ENCODE measurements at regions not wholly inside any gene's neighbourhood (a gene's known extent, or its start where the extent isn't known, plus 50 kb on each side); places are given as distances from the start of the nearest gene placed in this dataset.
"Not testable (repeated sequence)": the region's sequence is repeated elsewhere in the genome, so short reads cannot be mapped to it uniquely, and the experiment has no call there.

DNA sequence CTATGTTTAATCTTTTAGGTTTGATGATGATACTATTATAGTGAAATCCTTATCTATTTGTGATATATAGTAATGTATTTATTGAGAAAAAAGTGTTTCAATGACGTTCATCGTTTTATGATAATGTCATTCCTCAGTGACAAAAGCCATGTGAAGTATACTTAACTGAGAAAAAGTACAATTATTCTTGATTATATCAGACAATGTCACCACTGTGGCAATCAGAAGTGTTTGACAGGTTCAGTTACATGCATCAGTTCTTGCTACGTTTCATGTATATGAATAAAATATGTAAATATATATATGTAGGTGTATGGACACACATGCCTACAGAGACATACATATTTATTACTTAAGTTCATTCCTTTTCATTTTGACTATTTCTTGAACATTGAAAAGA, 341.5 kb upstream of the CDH10 start:
- WGBS, 2 donors = 89 to 91% methylated on average over 3 of the region's 3 CpGs
- intact Hi-C loops (cut with DNase I; ENCODE audit: low total_unique reads) = no loop called here
- H3K4me3 ChIP-seq (ENCODE audit: low read depth, poor library complexity, severe bottlenecking) = no peak overlapping the region
- TF ChIP-seq POLR2A (IDR thresholded peaks at IDR 0.05) = no peak
- no peak for TF ChIP-seq CTCF (IDR thresholded peaks at IDR 0.05)
- no peak for DNase-seq (ENCODE audit: low spot score in 2 of 2)

DNA sequence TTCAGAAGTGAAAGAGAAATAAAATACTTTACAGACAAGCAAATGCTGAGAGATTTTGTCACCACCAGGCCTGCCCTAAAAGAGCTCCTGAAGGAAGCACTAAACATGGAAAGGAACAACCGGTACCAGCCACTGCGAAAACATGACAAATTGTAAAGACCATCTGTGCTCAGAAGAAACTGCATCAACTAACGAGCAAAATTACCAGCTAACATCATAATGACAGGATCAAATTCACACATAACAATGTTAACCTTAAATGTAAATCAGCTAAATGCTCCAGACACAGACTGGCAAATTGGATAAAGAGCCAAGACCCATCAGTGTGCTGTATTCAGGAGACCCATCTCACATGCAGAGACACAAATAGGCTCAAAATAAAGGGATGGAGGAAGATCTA, 333.8 kb upstream of the CDH10 start:
- intact Hi-C loops (cut with DNase I; ENCODE audit: low total_unique reads) = not testable (repeated sequence)
- 86% methylated on average over 3 of the region's 3 CpGs for WGBS, 2 donors

DNA sequence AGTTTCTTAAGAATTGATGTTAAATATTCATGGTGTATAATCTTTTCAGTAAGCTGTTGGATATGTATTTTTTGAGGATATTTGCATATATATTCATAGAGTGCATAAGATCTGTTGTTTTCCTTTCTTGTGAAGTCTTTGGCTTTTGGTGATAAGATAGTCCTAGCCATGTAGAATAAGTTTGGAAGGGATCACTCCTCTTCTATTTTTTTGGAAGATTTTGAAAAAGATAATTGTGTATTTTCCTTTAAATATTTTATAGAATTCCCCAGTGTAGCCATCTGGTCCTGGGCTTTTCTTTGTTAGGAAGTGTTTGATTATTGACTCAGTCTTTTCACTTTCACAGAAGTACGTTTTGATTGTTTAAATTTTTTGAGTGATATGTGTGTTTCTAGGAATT, 318.8 kb upstream of the CDH10 start:
- no peak for DNase-seq (ENCODE audit: low spot score in 2 of 2)
- TF ChIP-seq CTCF (IDR thresholded peaks at IDR 0.05) = no peak
- 63 to 65% methylated on average over 1 of the region's 1 CpG for WGBS, 2 donors
- intact Hi-C loops (cut with DNase I; ENCODE audit: low total_unique reads) = no loop called here
- H3K4me3 ChIP-seq (ENCODE audit: low read depth, poor library complexity, severe bottlenecking) = no peak overlapping the region

More for the DNA sequence above, 333.8 kb upstream of the CDH10 start:
- not testable (repeated sequence) for DNase-seq (ENCODE audit: low spot score in 2 of 2); H3K4me3 ChIP-seq (ENCODE audit: low read depth, poor library complexity, severe bottlenecking)

- 89% methylated on average over 3 of the region's 3 CpGs for WGBS, 2 donors
- TF ChIP-seq CTCF (IDR thresholded peaks at IDR 0.05) (no peak), POLR2A (IDR thresholded peaks at IDR 0.05) (no peak)
- no peak overlapping the region for H3K4me3 ChIP-seq (ENCODE audit: low read depth, poor library complexity, severe bottlenecking)
- intact Hi-C loops (cut with DNase I; ENCODE audit: low total_unique reads) = no loop called here
- DNase-seq (ENCODE audit: low spot score in 2 of 2) = no peak
Observed at GRCh38 chr5:24923400-24923799, 278.6 kb upstream of the CDH10 start.

DNA sequence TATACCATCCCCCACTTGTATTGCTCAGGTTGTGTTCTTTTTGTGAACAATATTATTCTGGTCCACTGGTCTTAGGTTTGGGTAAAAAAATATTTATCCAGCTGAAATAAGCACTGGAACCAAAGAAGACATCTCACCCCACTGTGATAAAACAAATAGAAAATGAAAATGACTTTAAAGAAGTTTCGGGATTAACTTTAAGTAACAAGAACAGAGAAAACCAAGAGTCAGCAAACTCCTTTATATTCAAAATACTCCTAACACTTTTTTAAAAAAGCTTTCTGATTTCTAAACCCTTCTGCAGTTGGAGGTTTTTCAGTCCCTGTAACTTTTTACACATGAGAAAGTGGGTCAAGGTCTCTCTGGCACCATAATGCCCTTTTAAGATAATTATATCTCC, 273.9 kb upstream of the CDH10 start:
- no peak for DNase-seq (ENCODE audit: low spot score in 2 of 2)
- 84 to 91% methylated on average over 1 of the region's 1 CpG for WGBS, 2 donors
- TF ChIP-seq CTCF (IDR thresholded peaks at IDR 0.05) (no peak), POLR2A (IDR thresholded peaks at IDR 0.05) (no peak)
- H3K4me3 ChIP-seq (ENCODE audit: low read depth, poor library complexity, severe bottlenecking) = no peak overlapping the region
- intact Hi-C loops (cut with DNase I; ENCODE audit: low total_unique reads) = no loop called here

DNA sequence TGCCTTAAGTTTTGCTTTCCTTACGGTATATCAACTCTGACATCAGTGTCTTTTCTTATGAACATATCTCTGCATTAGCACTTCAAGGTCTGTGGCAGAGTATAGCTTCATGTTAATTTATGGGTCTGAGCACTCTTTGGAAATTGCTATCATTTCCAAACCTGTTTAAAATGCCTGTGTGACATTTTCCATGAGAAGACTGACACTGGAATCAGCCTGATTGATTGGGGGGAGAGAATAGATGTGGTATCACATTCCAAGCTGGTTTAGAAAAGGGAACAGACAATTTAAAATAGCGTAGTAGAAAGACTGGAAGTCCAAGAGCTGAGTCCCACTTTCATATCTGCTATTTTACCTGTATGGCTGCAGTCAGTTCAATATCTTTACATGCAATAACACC, 272.1 kb upstream of the CDH10 start:
- 68% methylated on average over 2 of the region's 2 CpGs for WGBS, 2 donors
- TF ChIP-seq POLR2A (IDR thresholded peaks at IDR 0.05) = no peak
- TF ChIP-seq CTCF (IDR thresholded peaks at IDR 0.05) = no peak
- no peak overlapping the region for H3K4me3 ChIP-seq (ENCODE audit: low read depth, poor library complexity, severe bottlenecking)
- intact Hi-C loops (cut with DNase I; ENCODE audit: low total_unique reads) = no loop called here
- DNase-seq (ENCODE audit: low spot score in 2 of 2) = no peak

Data from lower leg skin (tissue), 4 donors.